Epithelial cell of esophagus (primary cell): ENCODE measurements at regions not wholly inside any gene's neighbourhood (a gene's known extent, or its start where the extent isn't known, plus 50 kb on each side); places are given as distances from the start of the nearest gene placed in this dataset.

Experiments used
- DNase-seq: peaks from one replicate; pipeline ENCODE4 v3.0.0; 2010; ENCODE audit warnings: low read depth
- H3K4me3 ChIP-seq: 2 replicates; pipeline ENCODE4 v1.5.1; 2011; ENCODE audit warnings: mild to moderate bottlenecking, low read length, control low read depth
- CTCF ChIP-seq: IDR thresholded peaks from 2 replicates; pipeline ENCODE4 v1.5.1; 2011; ENCODE audit warnings: low read depth, mild to moderate bottlenecking, low read length, control low read depth, inconsistent platforms; ENCODE audit not compliant: insufficient read depth; ENCODE audit errors: missing control alignments

- no peak overlapping the region for H3K4me3 ChIP-seq
- no peak for DNase-seq
- TF ChIP-seq CTCF = no peak
Observed at GRCh38 chr14:60357551-60358149, 108.6 kb downstream of the PPM1A start.

GRCh38 chr14:60363275-60363674 is 114.3 kb downstream of the PPM1A start:
- TF ChIP-seq CTCF = no peak
- no peak overlapping the region for H3K4me3 ChIP-seq
- DNase-seq = no peak

- no peak overlapping the region for H3K4me3 ChIP-seq
- no peak for DNase-seq
- no peak for TF ChIP-seq CTCF
Observed at GRCh38 chr14:60363687-60364086, 114.7 kb downstream of the PPM1A start.

GRCh38 chr14:60381909-60382308 is 104.0 kb downstream of the C14orf39 start:
- no peak overlapping the region for H3K4me3 ChIP-seq
- DNase-seq = no peak
- TF ChIP-seq CTCF = no peak
